Astrocyte of the cerebellum (primary cell): ENCODE measurements at regions not wholly inside any gene's neighbourhood (a gene's known extent, or its start where the extent isn't known, plus 50 kb on each side); places are given as distances from the start of the nearest gene placed in this dataset.

Experiments used
- DNase-seq: peaks from one replicate; pipeline ENCODE4 v3.0.0-alpha.2; 2011; ENCODE audit warnings: low read depth
- H3K4me3 ChIP-seq: 2 replicates; pipeline ENCODE4 v1.5.1; 2011; ENCODE audit warnings: mild to moderate bottlenecking, low read depth, low read length, moderate library complexity
- CTCF ChIP-seq: IDR thresholded peaks from 2 replicates; pipeline ENCODE4 v1.5.1; 2012; ENCODE audit warnings: low read length, low read depth, moderate library complexity, mild to moderate bottlenecking; ENCODE audit errors: missing control alignments
- in situ Hi-C: cut with HindIII; loops from 2 replicates; pipeline ENCODE4 v1.10.0; 2017; ENCODE audit warnings: low sequenced_read_pairs

DNA sequence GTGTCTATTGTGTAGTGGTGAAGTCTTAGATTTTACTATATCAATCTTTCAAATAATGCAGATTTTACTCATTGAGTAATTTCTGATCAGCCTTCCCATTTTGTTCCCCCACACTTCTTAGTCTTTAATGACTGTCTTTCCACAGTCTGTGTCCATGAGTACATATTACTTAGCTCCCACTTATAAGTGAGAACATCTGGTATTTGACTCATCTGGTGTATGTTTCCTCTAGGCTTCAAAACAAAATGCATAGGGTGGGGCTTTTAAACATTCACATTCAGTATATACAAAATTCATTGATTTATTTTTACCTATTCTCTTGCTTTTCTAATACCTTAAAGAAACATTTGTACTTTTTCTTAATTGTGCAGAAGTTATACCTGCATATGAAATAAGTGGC lies 513.0 kb downstream of the MTRR start:
- DNase-seq, result no peak
- no peak overlapping the region for H3K4me3 ChIP-seq
- TF ChIP-seq CTCF, result no peak
- in situ Hi-C loops, result no loop called here

- TF ChIP-seq CTCF, result no peak
- no peak overlapping the region for H3K4me3 ChIP-seq
- in situ Hi-C loops, result no loop called here
- no peak for DNase-seq
Measured at GRCh38 chr5:8382456-8382855, 513.5 kb downstream of the MTRR start.

- no peak overlapping the region for H3K4me3 ChIP-seq
- in situ Hi-C loops, result no loop called here
- TF ChIP-seq CTCF, result no peak
- no peak for DNase-seq
Measured at GRCh38 chr5:8383616-8384015, 514.7 kb downstream of the MTRR start.

- in situ Hi-C loops, result no loop called here
- no peak for TF ChIP-seq CTCF
- H3K4me3 ChIP-seq, result no peak overlapping the region
- DNase-seq, result no peak
Measured at GRCh38 chr5:8386719-8387288, 517.9 kb downstream of the MTRR start.

- no peak overlapping the region for H3K4me3 ChIP-seq
- DNase-seq, result no peak
- TF ChIP-seq CTCF, result no peak
- in situ Hi-C loops, result no loop called here
Measured at GRCh38 chr5:8391911-8392310, 523.0 kb downstream of the MTRR start.

DNA sequence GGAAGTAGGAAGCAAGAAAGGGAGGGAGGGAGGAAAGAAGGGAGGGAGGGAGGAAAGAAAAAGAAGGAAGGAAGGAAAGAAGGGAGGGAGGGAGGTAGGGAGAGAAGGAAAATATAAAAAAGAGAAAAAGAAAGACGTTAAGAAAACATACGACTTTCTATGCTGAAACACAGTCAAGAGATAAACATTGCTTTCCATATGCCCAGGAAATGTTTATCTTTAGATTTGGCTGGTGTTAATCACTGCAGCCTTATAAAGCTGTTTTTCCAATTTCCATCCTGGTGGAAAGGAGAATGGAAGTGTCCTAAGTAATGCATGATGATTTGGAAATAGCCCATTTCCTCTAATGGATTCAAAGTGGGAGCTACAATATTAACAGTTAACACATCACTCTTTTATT lies 524.3 kb downstream of the MTRR start:
- in situ Hi-C loops, result no loop called here
- H3K4me3 ChIP-seq, result no peak overlapping the region
- DNase-seq, result no peak
- no peak for TF ChIP-seq CTCF

DNA sequence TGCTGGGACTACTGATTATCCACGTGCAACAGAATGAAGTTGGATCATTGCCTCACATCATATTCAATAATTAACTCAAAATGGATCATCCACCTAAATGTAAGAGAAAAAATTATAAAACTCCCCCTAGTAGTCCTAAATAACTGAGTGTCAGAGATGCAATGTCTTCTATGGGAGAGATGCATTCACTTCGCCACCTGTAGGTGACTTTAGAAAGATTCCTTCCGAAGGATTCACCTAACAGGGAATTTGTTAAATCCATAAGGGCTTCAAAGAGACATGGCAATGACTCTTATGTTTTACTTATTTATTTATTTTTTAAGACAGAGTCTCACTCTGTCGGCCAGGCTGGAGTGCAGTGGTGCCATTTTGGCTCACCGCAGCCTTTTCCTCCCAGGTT lies 526.0 kb downstream of the MTRR start:
- DNase-seq, result no peak
- in situ Hi-C loops, result no loop called here
- no peak overlapping the region for H3K4me3 ChIP-seq
- TF ChIP-seq CTCF, result no peak
